LNCAP (cell line): ENCODE measurements at regions not wholly inside any gene's neighbourhood (a gene's known extent, or its start where the extent isn't known, plus 50 kb on each side); places are given as distances from the start of the nearest gene placed in this dataset.

Source experiments
- CTCF ChIP-seq: fragments of 450-650 bp; IDR thresholded peaks from 2 replicates; pipeline ENCODE4 v1.5.1; 2017; ENCODE audit warnings: mild to moderate bottlenecking

GRCh38 chr21:28822486-28823335 lies 170.0 kb downstream of the LTN1 start:
- no peak for TF ChIP-seq CTCF

- TF ChIP-seq CTCF: no peak
Observed at GRCh38 chr21:28822123-28822399, 170.6 kb downstream of the LTN1 start.

- TF ChIP-seq CTCF: no peak
Observed at GRCh38 chr21:28821276-28822122, 171.2 kb downstream of the LTN1 start.

- TF ChIP-seq CTCF: no peak
Observed at GRCh38 chr21:28818663-28819278, 173.9 kb downstream of the LTN1 start.

- TF ChIP-seq CTCF: no peak
Observed at GRCh38 chr21:28817871-28818270, 174.8 kb downstream of the LTN1 start.

- no peak for TF ChIP-seq CTCF
Observed at GRCh38 chr21:28811860-28812259, 180.8 kb downstream of the LTN1 start.

- no peak for TF ChIP-seq CTCF
Observed at GRCh38 chr21:28810826-28811524, 181.7 kb downstream of the LTN1 start.
